ENCODE measurements at regions not wholly inside any gene's neighbourhood (a gene's known extent, or its start where the extent isn't known, plus 50 kb on each side); places are given as distances from the start of the nearest gene placed in this dataset.

GRCh38 chr5:42930934-42931333 is 109.2 kb downstream of the ANXA2R start:
- H3K9ac ChIP-seq = no peak overlapping the region
- no peak for TF ChIP-seq EZH2 (IDR thresholded peaks at IDR 0.05; ENCODE audit: insufficient read depth, poor library complexity, severe bottlenecking)
- TF ChIP-seq EZH2phosphoT487 (IDR thresholded peaks at IDR 0.05; ENCODE audit: insufficient read depth, low read depth) = no peak
- H3K79me2 ChIP-seq (ENCODE audit: insufficient read depth) = no peaks in the 10 kb centered on the region
- H2AFZ ChIP-seq = no peak overlapping the region
- in situ Hi-C loops (cut with MboI) = no loop called here
- no peak overlapping the region for H3K27ac ChIP-seq
- no peaks in the 10 kb centered on the region for H4K20me1 ChIP-seq (ENCODE audit: insufficient read depth)
- H3K4me2 ChIP-seq (ENCODE audit: unreplicated experiment) = no peak overlapping the region
- no peak for DNase-seq
- H3K4me1 ChIP-seq (ENCODE audit: insufficient read depth) = no peaks in the 10 kb centered on the region
- H3K4me3 ChIP-seq = no peak overlapping the region
- H3K9me2 ChIP-seq (ENCODE audit: insufficient read depth) = no peaks in the 10 kb centered on the region; the same call in 1 of the 2 replicates
- no peaks in the 10 kb centered on the region for H3K36me3 ChIP-seq (ENCODE audit: low read depth)
- no peaks in the 10 kb centered on the region for H3K9me3 ChIP-seq (ENCODE audit: low read depth)
- H3K27me3 ChIP-seq (replicated peaks; ENCODE audit: insufficient read depth) = no peaks in the 10 kb centered on the region; the same call in 1 of the 2 replicates
- WGBS, 2 experiments (ENCODE audit: low coverage in 1 of 2, low lambda C conversion rate in 2 of 2, missing lambda C conversion rate in 2 of 2) = 60 to 81% methylated on average over 1 of the region's 1 CpG
- no peaks in the 10 kb centered on the region for H3F3A ChIP-seq (ENCODE audit: insufficient read depth)

GRCh38 chr5:42929871-42930270 is 110.2 kb downstream of the ANXA2R start:
- H2AFZ ChIP-seq = peak overlapping the region; percentile 30; the same call in 1 of the 2 replicates
- WGBS, 2 experiments (ENCODE audit: low coverage in 1 of 2, low lambda C conversion rate in 2 of 2, missing lambda C conversion rate in 2 of 2) = 31 to 37% methylated on average over 4 of the region's 4 CpGs
- no peaks in the 10 kb centered on the region for H3K9me3 ChIP-seq (ENCODE audit: low read depth)
- no peak overlapping the region for H3K9ac ChIP-seq
- no peaks in the 10 kb centered on the region for H3K4me1 ChIP-seq (ENCODE audit: insufficient read depth)
- no peaks in the 10 kb centered on the region for H3K36me3 ChIP-seq (ENCODE audit: low read depth)
- in situ Hi-C loops (cut with MboI) = no loop called here
- no peaks in the 10 kb centered on the region for H3F3A ChIP-seq (ENCODE audit: insufficient read depth)
- H3K9me2 ChIP-seq (ENCODE audit: insufficient read depth) = no peaks in the 10 kb centered on the region; the same call in 1 of the 2 replicates
- no peak overlapping the region for H3K4me3 ChIP-seq
- H3K4me2 ChIP-seq (ENCODE audit: unreplicated experiment) = no peak overlapping the region
- no peaks in the 10 kb centered on the region; the same call in 1 of the 2 replicates for H3K27me3 ChIP-seq (replicated peaks; ENCODE audit: insufficient read depth)
- no peak for TF ChIP-seq EZH2 (IDR thresholded peaks at IDR 0.05; ENCODE audit: insufficient read depth, poor library complexity, severe bottlenecking)
- no peak for TF ChIP-seq EZH2phosphoT487 (IDR thresholded peaks at IDR 0.05; ENCODE audit: insufficient read depth, low read depth)
- DNase-seq = no peak
- no peak overlapping the region for H3K27ac ChIP-seq
- H3K79me2 ChIP-seq (ENCODE audit: insufficient read depth) = no peaks in the 10 kb centered on the region
- H4K20me1 ChIP-seq (ENCODE audit: insufficient read depth) = no peaks in the 10 kb centered on the region

- H4K20me1 ChIP-seq (ENCODE audit: insufficient read depth) = no peaks in the 10 kb centered on the region
- H3F3A ChIP-seq (ENCODE audit: insufficient read depth) = no peaks in the 10 kb centered on the region
- DNase-seq = no peak
- no peak overlapping the region for H3K9ac ChIP-seq
- no peaks in the 10 kb centered on the region; the same call in 1 of the 2 replicates for H3K27me3 ChIP-seq (replicated peaks; ENCODE audit: insufficient read depth)
- H3K79me2 ChIP-seq (ENCODE audit: insufficient read depth) = no peaks in the 10 kb centered on the region
- no peak overlapping the region for H3K4me2 ChIP-seq (ENCODE audit: unreplicated experiment)
- no peaks in the 10 kb centered on the region; the same call in 1 of the 2 replicates for H3K9me2 ChIP-seq (ENCODE audit: insufficient read depth)
- in situ Hi-C loops (cut with MboI) = no loop called here
- H2AFZ ChIP-seq = no peak overlapping the region
- 90 to 91% methylated on average over 8 of the region's 8 CpGs for WGBS, 2 experiments (ENCODE audit: low coverage in 1 of 2, low lambda C conversion rate in 2 of 2, missing lambda C conversion rate in 2 of 2)
- H3K4me3 ChIP-seq = no peak overlapping the region
- no peaks in the 10 kb centered on the region for H3K4me1 ChIP-seq (ENCODE audit: insufficient read depth)
- no peak for TF ChIP-seq EZH2 (IDR thresholded peaks at IDR 0.05; ENCODE audit: insufficient read depth, poor library complexity, severe bottlenecking)
- no peak for TF ChIP-seq EZH2phosphoT487 (IDR thresholded peaks at IDR 0.05; ENCODE audit: insufficient read depth, low read depth)
- H3K9me3 ChIP-seq (ENCODE audit: low read depth) = no peaks in the 10 kb centered on the region
- H3K36me3 ChIP-seq (ENCODE audit: low read depth) = no peaks in the 10 kb centered on the region
- H3K27ac ChIP-seq = no peak overlapping the region
Measured at GRCh38 chr5:42927730-42928129, 112.4 kb downstream of the ANXA2R start.

GRCh38 chr5:42924686-42925085 is 113.0 kb upstream of the SELENOP start:
- no peak for DNase-seq
- Histone ChIP-seq H3K4me1 (ENCODE audit: insufficient read depth) (no peaks in the 10 kb centered on the region), H3K79me2 (ENCODE audit: insufficient read depth) (no peaks in the 10 kb centered on the region), H4K20me1 (ENCODE audit: insufficient read depth) (no peaks in the 10 kb centered on the region), H2AFZ (peak overlapping the region; percentile 67; the same call in 1 of the 2 replicates), H3K36me3 (ENCODE audit: low read depth) (no peaks in the 10 kb centered on the region), H3K9me3 (ENCODE audit: low read depth) (no peaks in the 10 kb centered on the region), H3F3A (ENCODE audit: insufficient read depth) (no peaks in the 10 kb centered on the region), H3K9ac (no peak overlapping the region), H3K27me3 (replicated peaks; ENCODE audit: insufficient read depth) (no peaks in the 10 kb centered on the region), H3K4me2 (ENCODE audit: unreplicated experiment) (no peak overlapping the region), H3K9me2 (ENCODE audit: insufficient read depth) (no peaks in the 10 kb centered on the region), H3K4me3 (no peak overlapping the region), H3K27ac (no peak overlapping the region)
- TF ChIP-seq EZH2 (IDR thresholded peaks at IDR 0.05; ENCODE audit: insufficient read depth, poor library complexity, severe bottlenecking) = no peak
- no peak for TF ChIP-seq EZH2phosphoT487 (IDR thresholded peaks at IDR 0.05; ENCODE audit: insufficient read depth, low read depth)
- 70 to 75% methylated on average over 16 of the region's 16 CpGs for WGBS, 2 experiments (ENCODE audit: low coverage in 1 of 2, low lambda C conversion rate in 2 of 2, missing lambda C conversion rate in 2 of 2)
- in situ Hi-C loops (cut with MboI) = loop anchor here (25.0 kb wide), 1 partner anchor 463 kb away; no protein-coding TSS in a partner anchor
